ENCODE measurements at regions not wholly inside any gene's neighbourhood (a gene's known extent, or its start where the extent isn't known, plus 50 kb on each side); places are given as distances from the start of the nearest gene placed in this dataset.
"Not testable (repeated sequence)": the region's sequence is repeated elsewhere in the genome, so short reads cannot be mapped to it uniquely, and the experiment has no call there.

DNA sequence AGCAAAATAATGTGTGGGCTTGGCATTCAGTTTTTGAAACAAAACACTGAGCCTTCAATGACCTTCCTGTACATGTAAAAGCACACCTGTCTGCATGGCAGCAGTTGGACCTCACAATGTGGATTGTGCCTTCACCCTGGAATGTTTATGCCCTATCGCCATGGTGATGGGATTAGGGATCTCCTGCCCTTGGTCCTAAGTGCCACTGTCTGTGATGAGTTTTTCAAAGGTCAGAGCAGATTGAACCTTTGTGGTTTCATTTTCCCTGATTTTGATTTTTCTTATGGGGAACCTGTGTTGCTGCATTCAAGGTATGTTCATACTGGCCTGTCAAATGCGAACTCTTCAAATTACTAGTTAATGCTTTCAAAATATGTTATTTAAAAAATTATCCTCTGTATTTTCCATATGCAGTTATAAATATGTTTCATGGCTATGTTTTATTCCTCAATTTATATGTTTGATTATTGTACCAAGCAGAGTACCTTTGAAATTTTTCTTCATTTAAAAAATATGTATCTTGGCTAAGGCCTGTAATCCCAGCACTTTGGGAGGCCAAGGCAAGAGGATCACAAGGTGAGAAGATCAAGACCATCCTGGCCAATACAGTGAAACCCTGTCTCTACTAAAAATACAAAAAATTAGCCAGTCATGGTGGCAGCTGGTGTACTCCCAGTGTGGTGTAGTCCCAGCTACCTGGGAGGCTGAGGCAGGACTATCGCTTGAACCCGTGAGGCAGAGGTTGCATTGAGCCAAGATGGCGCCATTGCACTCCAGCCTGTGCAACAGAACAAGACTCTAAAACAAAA, 969.7 kb downstream of the TUBA3C start:
- H3K9ac ChIP-seq (ENCODE audit: control insufficient read depth, insufficient read depth, low read length); RAD21 ChIA-PET (ENCODE audit: unreplicated experiment); H2AFZ ChIP-seq (ENCODE audit: control insufficient read depth, low read depth, low read length); H3K36me3 ChIP-seq (ENCODE audit: control insufficient read depth in 2 of 2, insufficient read depth in 2 of 2, low read length in 1 of 2); H3K27ac ChIP-seq (ENCODE audit: control insufficient read depth, insufficient read depth); H3K79me2 ChIP-seq (ENCODE audit: control insufficient read depth, insufficient read depth, low read length); H3K4me2 ChIP-seq (ENCODE audit: control insufficient read depth, insufficient read depth); SMC1A ChIA-PET (ENCODE audit: uncharacterized antibody, unreplicated experiment); FAIRE-seq; H3K4me1 ChIP-seq (ENCODE audit: control insufficient read depth, insufficient read depth, low read length); POLR2A ChIA-PET; H4K20me1 ChIP-seq (ENCODE audit: control insufficient read depth, insufficient read depth); CTCF ChIA-PET; H3K4me3 ChIP-seq; H3K27me3 ChIP-seq (replicated peaks in 1 of 2; ENCODE audit: control insufficient read depth in 2 of 2, insufficient read depth in 2 of 2, low read length in 1 of 2); H3K9me3 ChIP-seq (replicated peaks; ENCODE audit: control insufficient read depth, insufficient read depth, low read length); in situ Hi-C loops (cut with MboI); intact Hi-C loops (cut with micrococcal nuclease; ENCODE audit: unreplicated experiment); BruUV-seq (replicated peaks): not testable (repeated sequence)
- 0 out of 3 replicates have a peak, but pooled peaks have one; percentile 17 for ATAC-seq
- peak; percentile 0 for DNase-seq (ENCODE audit: low read depth, low spot score)
- WGBS (ENCODE audit: insufficient coverage, insufficient replicate concordance, low lambda C conversion rate, missing lambda C conversion rate): 46% methylated on average over 5 of the region's 5 CpGs

DNA sequence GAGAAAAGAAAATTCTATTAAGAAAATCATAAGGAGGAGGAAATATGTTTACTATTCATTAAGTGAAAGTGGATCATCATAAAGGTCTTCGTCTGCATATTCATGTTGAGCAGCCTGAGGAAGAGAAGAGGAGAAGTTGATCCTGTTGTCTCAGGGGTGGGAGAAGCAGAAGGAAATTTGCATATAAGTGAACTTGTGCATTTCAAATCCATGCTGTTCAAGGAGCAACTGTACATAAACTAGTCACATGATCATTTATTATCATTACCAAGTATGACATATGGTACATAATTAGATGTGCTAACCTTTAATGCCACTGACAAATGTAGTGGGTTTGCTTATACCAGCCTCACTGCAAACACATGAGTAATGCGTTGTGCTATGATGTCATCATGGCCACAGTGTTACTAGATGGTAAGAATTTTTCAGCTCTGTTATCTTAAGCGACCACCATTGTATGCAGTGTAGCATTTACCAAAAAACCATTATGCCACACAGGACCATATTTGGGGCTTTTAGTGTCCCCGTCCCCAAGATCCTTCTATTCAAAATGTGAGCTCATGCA, 976.9 kb downstream of the TUBA3C start:
- H3K4me3 ChIP-seq; H3K36me3 ChIP-seq (ENCODE audit: control insufficient read depth in 2 of 2, insufficient read depth in 2 of 2, low read length in 1 of 2); H4K20me1 ChIP-seq (ENCODE audit: control insufficient read depth, insufficient read depth); FAIRE-seq; H3K79me2 ChIP-seq (ENCODE audit: control insufficient read depth, insufficient read depth, low read length); SMC1A ChIA-PET (ENCODE audit: uncharacterized antibody, unreplicated experiment); POLR2A ChIA-PET; DNase-seq (ENCODE audit: low read depth, low spot score); H3K27me3 ChIP-seq (replicated peaks in 1 of 2; ENCODE audit: control insufficient read depth in 2 of 2, insufficient read depth in 2 of 2, low read length in 1 of 2); BruUV-seq (replicated peaks); intact Hi-C loops (cut with micrococcal nuclease; ENCODE audit: unreplicated experiment); H3K27ac ChIP-seq (ENCODE audit: control insufficient read depth, insufficient read depth); ATAC-seq; in situ Hi-C loops (cut with MboI); RAD21 ChIA-PET (ENCODE audit: unreplicated experiment); H3K4me1 ChIP-seq (ENCODE audit: control insufficient read depth, insufficient read depth, low read length); H3K4me2 ChIP-seq (ENCODE audit: control insufficient read depth, insufficient read depth); H3K9ac ChIP-seq (ENCODE audit: control insufficient read depth, insufficient read depth, low read length); CTCF ChIA-PET; H2AFZ ChIP-seq (ENCODE audit: control insufficient read depth, low read depth, low read length); H3K9me3 ChIP-seq (replicated peaks; ENCODE audit: control insufficient read depth, insufficient read depth, low read length): not testable (repeated sequence)
- 6% methylated on average over 3 of the region's 4 CpGs for WGBS (ENCODE audit: insufficient coverage, insufficient replicate concordance, low lambda C conversion rate, missing lambda C conversion rate)

- H3K27me3 ChIP-seq (replicated peaks in 1 of 2; ENCODE audit: control insufficient read depth in 2 of 2, insufficient read depth in 2 of 2, low read length in 1 of 2); H3K36me3 ChIP-seq (ENCODE audit: control insufficient read depth in 2 of 2, insufficient read depth in 2 of 2, low read length in 1 of 2); BruUV-seq (replicated peaks); DNase-seq (ENCODE audit: low read depth, low spot score); CTCF ChIA-PET; H3K9me3 ChIP-seq (replicated peaks; ENCODE audit: control insufficient read depth, insufficient read depth, low read length); H2AFZ ChIP-seq (ENCODE audit: control insufficient read depth, low read depth, low read length); H3K79me2 ChIP-seq (ENCODE audit: control insufficient read depth, insufficient read depth, low read length); H3K4me1 ChIP-seq (ENCODE audit: control insufficient read depth, insufficient read depth, low read length); H3K27ac ChIP-seq (ENCODE audit: control insufficient read depth, insufficient read depth); H3K4me2 ChIP-seq (ENCODE audit: control insufficient read depth, insufficient read depth); H3K9ac ChIP-seq (ENCODE audit: control insufficient read depth, insufficient read depth, low read length); in situ Hi-C loops (cut with MboI); SMC1A ChIA-PET (ENCODE audit: uncharacterized antibody, unreplicated experiment); intact Hi-C loops (cut with micrococcal nuclease; ENCODE audit: unreplicated experiment); H4K20me1 ChIP-seq (ENCODE audit: control insufficient read depth, insufficient read depth); ATAC-seq; RAD21 ChIA-PET (ENCODE audit: unreplicated experiment); POLR2A ChIA-PET; H3K4me3 ChIP-seq; FAIRE-seq: not testable (repeated sequence)
- WGBS (ENCODE audit: insufficient coverage, insufficient replicate concordance, low lambda C conversion rate, missing lambda C conversion rate): 64% methylated on average over 6 of the region's 22 CpGs
These were observed 986.3 kb downstream of the TUBA3C start for GRCh38 chr13:18195365-18195678.

- H3K36me3 ChIP-seq (ENCODE audit: control insufficient read depth in 2 of 2, insufficient read depth in 2 of 2, low read length in 1 of 2); CTCF ChIA-PET; DNase-seq (ENCODE audit: low read depth, low spot score); H3K27me3 ChIP-seq (replicated peaks in 1 of 2; ENCODE audit: control insufficient read depth in 2 of 2, insufficient read depth in 2 of 2, low read length in 1 of 2); H3K4me2 ChIP-seq (ENCODE audit: control insufficient read depth, insufficient read depth); intact Hi-C loops (cut with micrococcal nuclease; ENCODE audit: unreplicated experiment); FAIRE-seq; H3K79me2 ChIP-seq (ENCODE audit: control insufficient read depth, insufficient read depth, low read length); SMC1A ChIA-PET (ENCODE audit: uncharacterized antibody, unreplicated experiment); H3K4me1 ChIP-seq (ENCODE audit: control insufficient read depth, insufficient read depth, low read length); RAD21 ChIA-PET (ENCODE audit: unreplicated experiment); H3K9me3 ChIP-seq (replicated peaks; ENCODE audit: control insufficient read depth, insufficient read depth, low read length); H3K9ac ChIP-seq (ENCODE audit: control insufficient read depth, insufficient read depth, low read length); H3K27ac ChIP-seq (ENCODE audit: control insufficient read depth, insufficient read depth); H3K4me3 ChIP-seq; BruUV-seq (replicated peaks); in situ Hi-C loops (cut with MboI); H2AFZ ChIP-seq (ENCODE audit: control insufficient read depth, low read depth, low read length); POLR2A ChIA-PET; H4K20me1 ChIP-seq (ENCODE audit: control insufficient read depth, insufficient read depth): not testable (repeated sequence)
- peak; percentile 81 for ATAC-seq
- WGBS (ENCODE audit: insufficient coverage, insufficient replicate concordance, low lambda C conversion rate, missing lambda C conversion rate): 66% methylated on average over 8 of the region's 42 CpGs
These were observed 986.8 kb downstream of the TUBA3C start for GRCh38 chr13:18194631-18195364.

Measured in GM12878 (cell line).